ENCODE measurements at regions not wholly inside any gene's neighbourhood (a gene's known extent, or its start where the extent isn't known, plus 50 kb on each side); places are given as distances from the start of the nearest gene placed in this dataset.

DNA sequence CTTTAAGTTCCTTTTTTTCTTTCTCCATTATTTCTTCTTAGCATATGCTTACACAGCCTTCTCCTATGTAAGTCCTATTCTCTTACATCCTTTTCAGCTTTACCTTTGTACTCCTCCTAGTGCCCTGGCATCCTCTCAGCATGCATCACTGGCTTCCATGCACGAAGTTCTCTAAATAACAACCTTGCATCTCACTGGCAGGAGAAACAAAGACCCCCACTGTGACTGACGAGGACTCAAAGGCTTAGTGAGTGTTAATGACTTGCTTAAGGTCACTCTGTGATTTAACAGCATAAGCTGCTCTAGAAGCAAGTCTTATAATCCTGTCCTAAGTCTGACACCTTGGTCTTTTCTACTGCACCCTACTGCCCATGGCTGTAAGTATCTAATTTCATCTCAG is 1236.0 kb upstream of the CELF4 start:
- H4K91ac ChIP-seq (replicated peaks; ENCODE audit: insufficient read length, low read length) = no peak overlapping the region
- H3K79me2 ChIP-seq (ENCODE audit: control insufficient read depth in 1 of 2, insufficient read depth in 2 of 2, low read length in 2 of 2) = no peaks in the 10 kb centered on the region
- H3K23me2 ChIP-seq (ENCODE audit: low read depth, low read length) = no peaks in the 10 kb centered on the region
- H4K20me1 ChIP-seq (replicated peaks in 1 of 2; ENCODE audit: control insufficient read depth in 1 of 2, insufficient read depth in 2 of 2, low read length in 2 of 2) = no peaks in the 10 kb centered on the region
- H3K23ac ChIP-seq (ENCODE audit: insufficient read length) = no peak overlapping the region
- no peak overlapping the region for H2AK5ac ChIP-seq (ENCODE audit: low read depth, low read length)
- H4K8ac ChIP-seq (ENCODE audit: extremely low read depth, insufficient read depth, low read length) = no peak overlapping the region
- no peak overlapping the region for H3K27ac ChIP-seq (ENCODE audit: low read depth, low read length)
- no peak overlapping the region for H3K4ac ChIP-seq (replicated peaks; ENCODE audit: insufficient read length, low read depth, low read length)
- DNase-seq (ENCODE audit: low read depth in 1 of 2, low spot score in 2 of 2) = no peak
- H3K4me1 ChIP-seq (replicated peaks in 1 of 4; ENCODE audit: control insufficient read depth in 3 of 4, insufficient read depth in 4 of 4, low read length in 3 of 4) = peaks cover 0 to 4% (median under 1%) of the 10 kb centered on the region in 4 experiments; a peak in 3 of 7 replicates
- H3K56ac ChIP-seq (replicated peaks; ENCODE audit: insufficient read length, low read depth, low read length) = no peak overlapping the region
- no peaks in the 10 kb centered on the region for H3K27me3 ChIP-seq (replicated peaks in 1 of 4; ENCODE audit: control insufficient read depth in 3 of 4, extremely low read depth in 1 of 4, insufficient read depth in 3 of 4, low read length in 3 of 4)
- H3K4me3 ChIP-seq (ENCODE audit: extremely low read depth in 1 of 4, insufficient read depth in 2 of 4, low read depth in 3 of 4, low read length in 4 of 4) = no peak overlapping the region
- H2AFZ ChIP-seq (ENCODE audit: low read length) = no peak overlapping the region
- no peak overlapping the region for H3K4me2 ChIP-seq (ENCODE audit: insufficient read depth in 1 of 2, low read depth in 2 of 2, low read length in 2 of 2)
- no peaks in the 10 kb centered on the region for H3K36me3 ChIP-seq (ENCODE audit: control insufficient read depth in 2 of 4, insufficient read depth in 4 of 4, low read length in 3 of 4)
- H2BK15ac ChIP-seq (ENCODE audit: low read length) = no peak overlapping the region
- H3K9ac ChIP-seq (replicated peaks in 1 of 4; ENCODE audit: extremely low read depth in 1 of 4, low read depth in 3 of 4, low read length in 3 of 4) = no peak overlapping the region
- no peak overlapping the region for H4K5ac ChIP-seq (ENCODE audit: insufficient read length, low read depth, low read length)
- FAIRE-seq = peak; percentile 77
- no peak overlapping the region for H2BK20ac ChIP-seq (ENCODE audit: low read length)
- H3K9me3 ChIP-seq (ENCODE audit: insufficient read depth in 2 of 2, low read depth in 1 of 2, low read length in 1 of 2) = no peaks in the 10 kb centered on the region
- TF ChIP-seq, protein P1, sequence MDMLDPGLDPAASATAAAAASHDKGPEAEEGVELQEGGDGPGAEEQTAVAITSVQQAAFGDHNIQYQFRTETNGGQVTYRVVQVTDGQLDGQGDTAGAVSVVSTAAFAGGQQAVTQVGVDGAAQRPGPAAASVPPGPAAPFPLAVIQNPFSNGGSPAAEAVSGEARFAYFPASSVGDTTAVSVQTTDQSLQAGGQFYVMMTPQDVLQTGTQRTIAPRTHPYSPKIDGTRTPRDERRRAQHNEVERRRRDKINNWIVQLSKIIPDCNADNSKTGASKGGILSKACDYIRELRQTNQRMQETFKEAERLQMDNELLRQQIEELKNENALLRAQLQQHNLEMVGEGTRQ (IDR thresholded peaks at IDR 0.05; ENCODE audit: low read length) = no peak
- TF ChIP-seq CHD1 (IDR thresholded peaks at IDR 0.05; ENCODE audit: low read depth, low read length) (no peak), SRF (IDR thresholded peaks at IDR 0.05; ENCODE audit: low read depth, low read length) (no peak), CEBPB (IDR thresholded peaks at IDR 0.05; ENCODE audit: low read depth, low read length) (no peak), EZH2 (IDR thresholded peaks at IDR 0.05; ENCODE audit: low read depth, low read length, severe bottlenecking) (no peak), CREB1 (IDR thresholded peaks at IDR 0.05) (no peak), POLR2A (IDR thresholded peaks at IDR 0.05; ENCODE audit: control extremely low read depth in 1 of 2, low read depth in 2 of 2, low read length in 2 of 2) (no peak), HDAC2 (IDR thresholded peaks at IDR 0.05; ENCODE audit: borderline replicate concordance in 1 of 2, low read depth in 2 of 2, low read length in 2 of 2) (no peak), KDM5A (IDR thresholded peaks at IDR 0.05; ENCODE audit: low read length) (no peak), GTF2F1 (IDR thresholded peaks at IDR 0.05; ENCODE audit: borderline replicate concordance, low read depth, low read length) (no peak), GABPA (IDR thresholded peaks at IDR 0.05; ENCODE audit: borderline replicate concordance, insufficient read depth, low read length) (no peak), TBP (IDR thresholded peaks at IDR 0.05; ENCODE audit: low read depth, low read length) (no peak), ASH2L (IDR thresholded peaks at IDR 0.05; ENCODE audit: low read length) (no peak), EP300 (IDR thresholded peaks at IDR 0.05; ENCODE audit: borderline replicate concordance in 1 of 2, low read depth in 2 of 2, low read length in 2 of 2) (no peak)
- POLR2A ChIA-PET (ENCODE audit: partially characterized antibody) = no interaction called here
- H2BK5ac ChIP-seq (ENCODE audit: low read depth, low read length) = no peak overlapping the region
- H3K18ac ChIP-seq (ENCODE audit: extremely low read depth, low read length) = no peak overlapping the region
- H2BK12ac ChIP-seq (ENCODE audit: low read depth, low read length) = no peak overlapping the region
- CTCF ChIA-PET (ENCODE audit: partially characterized antibody) = interaction anchor here (0.9 kb wide), 1 partner anchor 12 kb away, joined by 3 read pairs; no protein-coding TSS in a partner anchor
- no peaks in the 10 kb centered on the region for H3K79me1 ChIP-seq (ENCODE audit: low read depth, low read length)
- 42% methylated on average over 2 of the region's 2 CpGs; no CpG with 5 or more reads in 1 of the 2 experiments for WGBS, 2 experiments (ENCODE audit: extremely low coverage in 1 of 2, insufficient coverage in 1 of 2, insufficient read length in 1 of 2, insufficient replicate concordance in 2 of 2, low coverage in 1 of 2, low lambda C conversion rate in 2 of 2, missing lambda C conversion rate in 1 of 2)
- no peak overlapping the region for H3K14ac ChIP-seq (ENCODE audit: insufficient read length)
- no peak overlapping the region for H2BK120ac ChIP-seq (replicated peaks; ENCODE audit: low read depth, low read length)

Measured in H1 (cell line).